ENCODE measurements at regions not wholly inside any gene's neighbourhood (a gene's known extent, or its start where the extent isn't known, plus 50 kb on each side); places are given as distances from the start of the nearest gene placed in this dataset.

DNA sequence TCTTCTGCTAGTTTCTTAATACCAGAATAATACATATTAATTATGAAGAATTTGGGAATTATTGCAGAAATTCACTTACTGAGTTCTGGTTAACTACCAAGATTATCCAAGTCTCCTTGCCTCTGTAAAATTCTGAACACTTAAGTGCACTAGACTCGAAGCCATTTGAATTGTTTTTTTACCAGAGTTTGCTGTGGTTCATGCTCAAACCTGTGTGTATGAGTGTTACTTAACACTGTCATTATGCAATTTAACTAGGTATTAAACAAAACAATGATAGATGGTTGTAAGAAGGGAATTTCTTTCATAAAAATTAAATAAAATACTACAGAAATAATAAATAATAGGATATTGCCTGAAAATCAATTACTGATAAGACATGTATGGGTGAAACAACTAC, 145.6 kb upstream of the FAT4 start:
- no peak overlapping the region for H3K9ac ChIP-seq (replicated peaks in 1 of 4; ENCODE audit: extremely low read depth in 1 of 4, low read depth in 3 of 4, low read length in 3 of 4)
- no peak overlapping the region for H4K91ac ChIP-seq (replicated peaks; ENCODE audit: insufficient read length, low read length)
- no peaks in the 10 kb centered on the region for H3K36me3 ChIP-seq (ENCODE audit: control insufficient read depth in 2 of 4, insufficient read depth in 4 of 4, low read length in 3 of 4)
- H2BK15ac ChIP-seq (ENCODE audit: low read length), result no peak overlapping the region
- no peak overlapping the region for H2AFZ ChIP-seq (ENCODE audit: low read length)
- no peak overlapping the region for H3K23ac ChIP-seq (ENCODE audit: insufficient read length)
- FAIRE-seq (no peak), DNase-seq (ENCODE audit: low read depth in 1 of 2, low spot score in 2 of 2) (no peak)
- no peak overlapping the region for H2BK12ac ChIP-seq (ENCODE audit: low read depth, low read length)
- H4K8ac ChIP-seq (ENCODE audit: extremely low read depth, insufficient read depth, low read length), result no peak overlapping the region
- no peak overlapping the region for H3K14ac ChIP-seq (ENCODE audit: insufficient read length)
- H3K4ac ChIP-seq (replicated peaks; ENCODE audit: insufficient read length, low read depth, low read length), result no peak overlapping the region
- no peaks in the 10 kb centered on the region for H3K23me2 ChIP-seq (ENCODE audit: low read depth, low read length)
- H3K4me3 ChIP-seq (ENCODE audit: extremely low read depth in 1 of 4, insufficient read depth in 2 of 4, low read depth in 3 of 4, low read length in 4 of 4), result no peak overlapping the region
- H3K9me3 ChIP-seq (ENCODE audit: insufficient read depth in 2 of 2, low read depth in 1 of 2, low read length in 1 of 2), result no peaks in the 10 kb centered on the region
- no peak overlapping the region for H2BK20ac ChIP-seq (ENCODE audit: low read length)
- no peak overlapping the region for H2AK5ac ChIP-seq (ENCODE audit: low read depth, low read length)
- no peak overlapping the region for H4K5ac ChIP-seq (ENCODE audit: insufficient read length, low read depth, low read length)
- H4K20me1 ChIP-seq (replicated peaks in 1 of 2; ENCODE audit: control insufficient read depth in 1 of 2, insufficient read depth in 2 of 2, low read length in 2 of 2), result no peaks in the 10 kb centered on the region
- no peaks in the 10 kb centered on the region for H3K79me1 ChIP-seq (ENCODE audit: low read depth, low read length)
- H3K79me2 ChIP-seq (ENCODE audit: control insufficient read depth in 1 of 2, insufficient read depth in 2 of 2, low read length in 2 of 2), result no peaks in the 10 kb centered on the region
- POLR2A ChIA-PET (ENCODE audit: partially characterized antibody), result no interaction called here
- H2BK120ac ChIP-seq (replicated peaks; ENCODE audit: low read depth, low read length), result no peak overlapping the region
- H3K56ac ChIP-seq (replicated peaks; ENCODE audit: insufficient read length, low read depth, low read length), result no peak overlapping the region
- H3K4me2 ChIP-seq (ENCODE audit: insufficient read depth in 1 of 2, low read depth in 2 of 2, low read length in 2 of 2), result no peak overlapping the region
- no peak overlapping the region for H2BK5ac ChIP-seq (ENCODE audit: low read depth, low read length)
- 77% methylated on average over 1 of the region's 1 CpG; no CpG with 5 or more reads in 1 of the 2 experiments for WGBS, 2 experiments (ENCODE audit: extremely low coverage in 1 of 2, insufficient coverage in 1 of 2, insufficient read length in 1 of 2, insufficient replicate concordance in 2 of 2, low coverage in 1 of 2, low lambda C conversion rate in 2 of 2, missing lambda C conversion rate in 1 of 2)
- H3K27ac ChIP-seq (ENCODE audit: low read depth, low read length), result no peak overlapping the region
- H3K27me3 ChIP-seq (replicated peaks in 1 of 4; ENCODE audit: control insufficient read depth in 3 of 4, extremely low read depth in 1 of 4, insufficient read depth in 3 of 4, low read length in 3 of 4), result no peaks in the 10 kb centered on the region
- TF ChIP-seq SUZ12 (IDR thresholded peaks at IDR 0.05; ENCODE audit: low read length) (no peak), RAD21 (IDR thresholded peaks at IDR 0.05 in 1 of 2, conservative IDR thresholded peaks at IDR 0.05 in 1 of 2; ENCODE audit: low read depth in 2 of 2, low read length in 2 of 2) (no peak), HDAC6 (IDR thresholded peaks at IDR 0.05; ENCODE audit: low read depth, low read length) (no peak)
- TF ChIP-seq, protein P1, sequence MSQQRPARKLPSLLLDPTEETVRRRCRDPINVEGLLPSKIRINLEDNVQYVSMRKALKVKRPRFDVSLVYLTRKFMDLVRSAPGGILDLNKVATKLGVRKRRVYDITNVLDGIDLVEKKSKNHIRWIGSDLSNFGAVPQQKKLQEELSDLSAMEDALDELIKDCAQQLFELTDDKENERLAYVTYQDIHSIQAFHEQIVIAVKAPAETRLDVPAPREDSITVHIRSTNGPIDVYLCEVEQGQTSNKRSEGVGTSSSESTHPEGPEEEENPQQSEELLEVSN (IDR thresholded peaks at IDR 0.05), result no peak
- H3K4me1 ChIP-seq (replicated peaks in 1 of 4; ENCODE audit: control insufficient read depth in 3 of 4, insufficient read depth in 4 of 4, low read length in 3 of 4), result no peaks in the 10 kb centered on the region
- CTCF ChIA-PET (ENCODE audit: partially characterized antibody), result no interaction called here
- no peak overlapping the region for H3K18ac ChIP-seq (ENCODE audit: extremely low read depth, low read length)

Measured in H1 (cell line).